ENCODE measurements at regions not wholly inside any gene's neighbourhood (a gene's known extent, or its start where the extent isn't known, plus 50 kb on each side); places are given as distances from the start of the nearest gene placed in this dataset.

DNA sequence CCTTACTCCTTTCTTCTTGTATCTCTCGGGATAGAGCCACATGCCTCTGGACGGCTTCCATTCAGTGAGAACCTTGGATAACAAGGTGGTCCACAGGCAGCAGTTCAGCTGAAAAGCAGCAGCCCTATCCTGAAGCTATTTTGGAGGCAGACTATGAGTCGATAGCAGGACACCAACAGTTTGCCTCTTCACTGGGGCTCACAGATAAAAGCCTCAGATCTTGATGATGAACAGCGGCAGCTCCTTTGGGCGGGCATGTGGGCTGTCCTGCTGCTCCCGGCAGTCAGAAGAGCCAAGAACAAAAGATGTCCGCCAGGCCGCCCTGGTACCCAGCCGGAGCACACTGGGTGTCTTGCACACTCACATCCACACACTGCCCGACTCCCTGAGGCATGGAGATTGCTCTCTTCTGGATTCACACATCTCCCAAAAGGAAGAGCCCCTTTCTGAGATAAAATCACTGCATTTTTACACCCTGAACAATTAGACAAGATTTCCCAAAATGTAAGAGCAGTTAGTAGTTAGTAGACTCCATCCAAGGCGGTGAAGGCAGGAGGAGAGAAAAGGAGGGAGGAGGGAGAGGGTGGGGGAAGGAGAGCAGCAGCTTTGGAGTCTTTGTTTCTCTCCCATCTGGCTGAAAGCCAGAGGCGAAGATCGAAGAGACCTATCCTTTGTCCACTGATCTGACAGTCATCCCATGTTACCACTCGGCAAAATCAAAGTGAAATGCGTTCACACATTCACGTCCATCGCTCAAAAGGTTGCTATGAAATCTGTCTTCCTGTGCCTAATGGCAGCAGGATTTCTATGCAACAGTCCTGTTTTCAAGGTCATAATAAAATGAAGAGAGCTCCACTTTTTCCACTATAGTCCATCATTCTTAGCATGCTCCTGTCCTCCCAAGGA lies 90.1 kb upstream of the KLF7 start:
- ChIA-PET POLR2A (no interaction called here), CTCF (no interaction called here)
- Histone ChIP-seq H3K4me1 (ENCODE audit: control insufficient read depth in 2 of 2, insufficient read depth in 2 of 2, low read length in 2 of 2) (peaks cover 8 to 10% of the 10 kb centered on the region in 2 donors), H3K4me2 (replicated peaks; ENCODE audit: low read depth, low read length, poor library complexity, severe bottlenecking) (no peak overlapping the region), H4K20me1 (ENCODE audit: control insufficient read depth, insufficient read depth, low read length, poor library complexity, severe bottlenecking) (no peaks in the 10 kb centered on the region), H3K9ac (ENCODE audit: low read length) (no peak overlapping the region), H3K4me3 (ENCODE audit: control extremely low read depth in 1 of 5, extremely low read depth in 1 of 5, insufficient read depth in 1 of 5, low read depth in 2 of 5, low read length in 4 of 5) (no peak overlapping the region), H3K27ac (ENCODE audit: low read length in 2 of 2) (no peak overlapping the region), H2AFZ (ENCODE audit: insufficient read depth, low read depth, low read length, poor library complexity, severe bottlenecking) (no peak overlapping the region), H3K79me2 (ENCODE audit: control insufficient read depth, insufficient read depth, low read length) (no peaks in the 10 kb centered on the region), H3K9me3 (ENCODE audit: control extremely low read depth in 1 of 3, control insufficient read depth in 2 of 3, insufficient read depth in 1 of 3, low read length in 2 of 3) (no peaks in the 10 kb centered on the region), H3K27me3 (replicated peaks in 1 of 4; ENCODE audit: control extremely low read depth in 1 of 4, control insufficient read depth in 3 of 4, insufficient read depth in 4 of 4, low read length in 3 of 4) (peaks cover 0 to 6% (median 0%) of the 10 kb centered on the region in 4 experiments), H3K36me3 (replicated peaks in 1 of 2; ENCODE audit: control extremely low read depth in 1 of 2, control insufficient read depth in 1 of 2, extremely low read depth in 1 of 2, insufficient read depth in 2 of 2, low read length in 1 of 2) (no peaks in the 10 kb centered on the region)
- no peaks in the 10 kb centered on the region for H3K9me3 Mint-ChIP-seq (ENCODE audit: insufficient read depth)
- intact Hi-C loops (cut with micrococcal nuclease) = no loop called here
- H3K4me3 Mint-ChIP-seq = no peak overlapping the region
- H3K27ac Mint-ChIP-seq = no peak overlapping the region
- H3K4me1 Mint-ChIP-seq = peaks cover 16% of the 10 kb centered on the region
- H3K27me3 Mint-ChIP-seq = peaks cover 24% of the 10 kb centered on the region
- TF ChIP-seq EZH2 (IDR thresholded peaks at IDR 0.05; ENCODE audit: borderline replicate concordance, insufficient read depth, low read depth, low read length, poor library complexity, severe bottlenecking) (no peak), CTCF (IDR thresholded peaks at IDR 0.05) (no peak)
- ATAC-seq (ENCODE audit: low read depth) (no peak), DNase-seq (no peak)
- WGBS (ENCODE audit: insufficient coverage) = 98% methylated on average over 15 of the region's 17 CpGs

- Histone ChIP-seq H3K9me3 (ENCODE audit: control extremely low read depth in 1 of 3, control insufficient read depth in 2 of 3, insufficient read depth in 1 of 3, low read length in 2 of 3) (no peaks in the 10 kb centered on the region), H3K27me3 (replicated peaks in 1 of 4; ENCODE audit: control extremely low read depth in 1 of 4, control insufficient read depth in 3 of 4, insufficient read depth in 4 of 4, low read length in 3 of 4) (peaks cover 0 to 6% (median 0%) of the 10 kb centered on the region in 4 experiments), H2AFZ (ENCODE audit: insufficient read depth, low read depth, low read length, poor library complexity, severe bottlenecking) (no peak overlapping the region), H3K4me3 (ENCODE audit: control extremely low read depth in 1 of 5, extremely low read depth in 1 of 5, insufficient read depth in 1 of 5, low read depth in 2 of 5, low read length in 4 of 5) (no peak overlapping the region), H3K79me2 (ENCODE audit: control insufficient read depth, insufficient read depth, low read length) (no peaks in the 10 kb centered on the region), H3K4me1 (ENCODE audit: control insufficient read depth in 2 of 2, insufficient read depth in 2 of 2, low read length in 2 of 2) (peaks cover 8 to 10% of the 10 kb centered on the region in 2 donors), H3K36me3 (replicated peaks in 1 of 2; ENCODE audit: control extremely low read depth in 1 of 2, control insufficient read depth in 1 of 2, extremely low read depth in 1 of 2, insufficient read depth in 2 of 2, low read length in 1 of 2) (no peaks in the 10 kb centered on the region), H3K4me2 (replicated peaks; ENCODE audit: low read depth, low read length, poor library complexity, severe bottlenecking) (no peak overlapping the region), H3K27ac (ENCODE audit: low read length in 2 of 2) (no peak overlapping the region), H3K9ac (ENCODE audit: low read length) (no peak overlapping the region), H4K20me1 (ENCODE audit: control insufficient read depth, insufficient read depth, low read length, poor library complexity, severe bottlenecking) (no peaks in the 10 kb centered on the region)
- TF ChIP-seq CTCF (IDR thresholded peaks at IDR 0.05) = no peak
- TF ChIP-seq EZH2 (IDR thresholded peaks at IDR 0.05; ENCODE audit: borderline replicate concordance, insufficient read depth, low read depth, low read length, poor library complexity, severe bottlenecking) = no peak
- no peak for ATAC-seq (ENCODE audit: low read depth)
- CTCF ChIA-PET = no interaction called here
- no peak overlapping the region for H3K27ac Mint-ChIP-seq
- POLR2A ChIA-PET = no interaction called here
- H3K9me3 Mint-ChIP-seq (ENCODE audit: insufficient read depth) = no peaks in the 10 kb centered on the region
- peaks cover 28% of the 10 kb centered on the region for H3K27me3 Mint-ChIP-seq
- WGBS (ENCODE audit: insufficient coverage) = 87% methylated on average over 7 of the region's 10 CpGs
- no peak overlapping the region for H3K4me3 Mint-ChIP-seq
- peaks cover 16% of the 10 kb centered on the region for H3K4me1 Mint-ChIP-seq
- no peak for DNase-seq
- intact Hi-C loops (cut with micrococcal nuclease) = no loop called here
Observed at GRCh38 chr2:207256476-207257207, 90.9 kb upstream of the KLF7 start.

Data from B cell (primary cell).